ENCODE measurements at regions not wholly inside any gene's neighbourhood (a gene's known extent, or its start where the extent isn't known, plus 50 kb on each side); places are given as distances from the start of the nearest gene placed in this dataset.

DNA sequence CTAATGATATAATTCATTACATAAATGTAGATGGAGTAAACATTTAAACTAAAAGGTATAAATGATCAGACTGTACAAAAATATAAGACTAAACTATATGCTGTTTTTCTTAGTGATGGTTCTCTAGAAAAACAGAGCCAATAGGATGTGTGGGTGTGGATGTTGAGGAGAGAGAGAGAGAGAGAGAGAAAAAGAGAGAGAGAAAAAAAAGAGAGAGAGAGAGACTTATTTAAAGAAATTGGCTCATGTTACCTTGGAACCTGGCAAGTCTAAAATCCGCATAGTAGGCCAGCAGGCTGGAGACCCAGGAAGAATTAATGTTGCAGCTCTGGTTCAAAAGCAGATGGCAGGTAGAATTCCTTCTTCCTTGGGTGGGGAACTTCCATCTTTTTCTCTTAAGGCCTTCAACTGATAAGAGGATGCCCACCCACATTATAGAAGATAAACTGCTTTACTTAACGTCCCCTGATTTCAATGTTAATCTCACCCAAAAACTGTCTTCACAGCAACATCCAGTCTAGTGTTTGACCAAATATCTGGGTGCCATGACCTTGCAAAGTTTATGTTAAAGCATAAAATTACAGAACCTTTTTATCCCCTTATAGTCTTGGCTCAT, 74.3 kb upstream of the KCNJ15 start:
- Histone ChIP-seq H3K27me3 (ENCODE audit: insufficient read depth, low read depth) (no peaks in the 10 kb centered on the region), H3K9ac (no peak overlapping the region), H3K4me2 (no peak overlapping the region), H4K20me1 (ENCODE audit: insufficient read depth) (no peaks in the 10 kb centered on the region), H3K79me2 (ENCODE audit: insufficient read depth, low read depth) (no peaks in the 10 kb centered on the region), H3K27ac (no peak overlapping the region), H3K4me3 (IDR thresholded peaks at IDR 0.05; ENCODE audit: insufficient read depth, low read depth, low read length) (no peak overlapping the region), H3K36me3 (ENCODE audit: insufficient read depth) (no peaks in the 10 kb centered on the region), H3K4me1 (ENCODE audit: low read depth, poor library complexity, severe bottlenecking) (no peaks in the 10 kb centered on the region), H2AFZ (ENCODE audit: low read depth) (no peak overlapping the region)
- TF ChIP-seq, protein P1, sequence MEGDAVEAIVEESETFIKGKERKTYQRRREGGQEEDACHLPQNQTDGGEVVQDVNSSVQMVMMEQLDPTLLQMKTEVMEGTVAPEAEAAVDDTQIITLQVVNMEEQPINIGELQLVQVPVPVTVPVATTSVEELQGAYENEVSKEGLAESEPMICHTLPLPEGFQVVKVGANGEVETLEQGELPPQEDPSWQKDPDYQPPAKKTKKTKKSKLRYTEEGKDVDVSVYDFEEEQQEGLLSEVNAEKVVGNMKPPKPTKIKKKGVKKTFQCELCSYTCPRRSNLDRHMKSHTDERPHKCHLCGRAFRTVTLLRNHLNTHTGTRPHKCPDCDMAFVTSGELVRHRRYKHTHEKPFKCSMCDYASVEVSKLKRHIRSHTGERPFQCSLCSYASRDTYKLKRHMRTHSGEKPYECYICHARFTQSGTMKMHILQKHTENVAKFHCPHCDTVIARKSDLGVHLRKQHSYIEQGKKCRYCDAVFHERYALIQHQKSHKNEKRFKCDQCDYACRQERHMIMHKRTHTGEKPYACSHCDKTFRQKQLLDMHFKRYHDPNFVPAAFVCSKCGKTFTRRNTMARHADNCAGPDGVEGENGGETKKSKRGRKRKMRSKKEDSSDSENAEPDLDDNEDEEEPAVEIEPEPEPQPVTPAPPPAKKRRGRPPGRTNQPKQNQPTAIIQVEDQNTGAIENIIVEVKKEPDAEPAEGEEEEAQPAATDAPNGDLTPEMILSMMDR (conservative IDR thresholded peaks at IDR 0.05; ENCODE audit: low read depth, low read length) = no peak

DNA sequence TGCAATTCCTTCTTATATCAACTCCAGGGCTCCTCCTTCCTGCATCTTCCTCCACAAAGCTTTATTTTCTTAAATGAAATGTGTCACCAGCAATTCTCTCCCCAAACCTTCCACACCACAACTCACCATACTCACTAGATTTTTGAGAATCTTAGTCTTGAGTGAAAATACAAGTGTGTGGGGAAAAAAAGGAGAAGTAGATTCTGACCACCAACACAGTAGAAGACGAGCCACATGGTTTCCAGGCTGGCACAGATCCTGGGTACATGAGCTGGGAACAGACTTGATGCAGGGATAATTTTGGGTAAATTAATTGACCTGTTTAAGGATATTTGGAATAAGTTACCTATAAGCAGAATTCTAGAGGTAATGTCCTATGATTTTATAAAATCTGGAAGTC, 72.8 kb upstream of the KCNJ15 start:
- no peak overlapping the region for H3K4me3 ChIP-seq (IDR thresholded peaks at IDR 0.05; ENCODE audit: insufficient read depth, low read depth, low read length)
- TF ChIP-seq, protein P1 (conservative IDR thresholded peaks at IDR 0.05; ENCODE audit: low read depth, low read length) = no peak
- H3K36me3 ChIP-seq (ENCODE audit: insufficient read depth) = no peaks in the 10 kb centered on the region
- H3K79me2 ChIP-seq (ENCODE audit: insufficient read depth, low read depth) = no peaks in the 10 kb centered on the region
- no peaks in the 10 kb centered on the region for H4K20me1 ChIP-seq (ENCODE audit: insufficient read depth)
- H2AFZ ChIP-seq (ENCODE audit: low read depth) = no peak overlapping the region
- H3K27ac ChIP-seq = no peak overlapping the region
- no peaks in the 10 kb centered on the region for H3K27me3 ChIP-seq (ENCODE audit: insufficient read depth, low read depth)
- no peaks in the 10 kb centered on the region for H3K4me1 ChIP-seq (ENCODE audit: low read depth, poor library complexity, severe bottlenecking)
- no peak overlapping the region for H3K4me2 ChIP-seq
- no peak overlapping the region for H3K9ac ChIP-seq

DNA sequence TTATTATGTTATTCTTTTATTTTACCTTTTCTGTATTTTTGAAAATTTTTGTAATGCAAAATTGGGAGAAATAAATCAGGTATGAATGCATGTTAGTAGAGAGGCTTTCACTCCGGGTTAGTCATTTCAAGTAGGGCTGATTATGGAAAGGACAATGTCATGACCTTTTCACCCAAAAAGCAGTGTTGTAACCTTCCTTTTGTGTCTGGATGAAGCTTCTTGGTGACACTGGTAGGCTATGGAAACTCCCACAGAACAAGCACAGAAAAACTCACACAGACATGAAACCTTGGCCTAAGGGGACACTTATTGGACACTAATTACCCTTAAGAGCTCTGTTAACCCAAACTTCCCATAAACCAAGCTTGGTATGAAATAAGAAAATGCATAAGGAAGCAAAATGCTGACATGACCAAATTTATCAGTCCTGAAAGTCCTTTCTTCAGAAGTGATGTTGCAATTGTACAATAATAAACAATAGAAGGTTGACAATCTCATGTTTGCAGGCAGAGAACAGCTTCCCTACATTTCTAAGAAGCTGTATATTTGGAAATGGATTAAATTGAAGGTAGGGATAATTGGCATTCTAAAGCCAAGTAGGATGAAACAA, 70.0 kb upstream of the KCNJ15 start:
- Histone ChIP-seq H3K79me2 (ENCODE audit: insufficient read depth, low read depth) (no peaks in the 10 kb centered on the region), H3K9ac (no peak overlapping the region), H3K4me3 (IDR thresholded peaks at IDR 0.05; ENCODE audit: insufficient read depth, low read depth, low read length) (no peak overlapping the region), H3K4me1 (ENCODE audit: low read depth, poor library complexity, severe bottlenecking) (no peaks in the 10 kb centered on the region), H3K4me2 (no peak overlapping the region), H2AFZ (ENCODE audit: low read depth) (no peak overlapping the region), H3K27ac (no peak overlapping the region), H4K20me1 (ENCODE audit: insufficient read depth) (no peaks in the 10 kb centered on the region), H3K36me3 (ENCODE audit: insufficient read depth) (no peaks in the 10 kb centered on the region), H3K27me3 (ENCODE audit: insufficient read depth, low read depth) (no peaks in the 10 kb centered on the region)
- TF ChIP-seq, protein P1 (conservative IDR thresholded peaks at IDR 0.05; ENCODE audit: low read depth, low read length) = no peak

DNA sequence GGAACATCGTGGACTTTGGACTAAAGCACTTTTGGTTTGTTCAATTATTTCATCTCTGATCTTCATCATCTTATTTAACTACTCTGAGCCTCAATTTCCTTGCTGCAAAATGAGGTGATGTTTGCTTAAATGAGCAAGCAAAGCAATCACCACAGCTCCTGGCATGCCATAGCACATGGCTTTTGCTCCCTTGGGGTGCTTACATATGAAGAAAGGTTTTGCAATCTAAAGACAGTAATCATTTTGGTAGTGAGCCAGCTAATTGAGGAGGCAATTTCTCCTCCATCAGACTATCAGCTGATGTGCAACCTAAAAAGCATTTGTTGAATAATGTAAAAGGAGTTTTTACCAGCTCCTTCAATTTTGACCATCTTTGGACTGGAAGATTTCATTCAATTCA, 68.8 kb upstream of the KCNJ15 start:
- H3K4me2 ChIP-seq = no peak overlapping the region
- H3K36me3 ChIP-seq (ENCODE audit: insufficient read depth) = no peaks in the 10 kb centered on the region
- H3K27ac ChIP-seq = no peak overlapping the region
- H3K4me3 ChIP-seq (IDR thresholded peaks at IDR 0.05; ENCODE audit: insufficient read depth, low read depth, low read length) = no peak overlapping the region
- H3K27me3 ChIP-seq (ENCODE audit: insufficient read depth, low read depth) = no peaks in the 10 kb centered on the region
- H4K20me1 ChIP-seq (ENCODE audit: insufficient read depth) = no peaks in the 10 kb centered on the region
- no peak overlapping the region for H3K9ac ChIP-seq
- no peak overlapping the region for H2AFZ ChIP-seq (ENCODE audit: low read depth)
- TF ChIP-seq, protein P1 (conservative IDR thresholded peaks at IDR 0.05; ENCODE audit: low read depth, low read length) = no peak
- no peaks in the 10 kb centered on the region for H3K4me1 ChIP-seq (ENCODE audit: low read depth, poor library complexity, severe bottlenecking)
- no peaks in the 10 kb centered on the region for H3K79me2 ChIP-seq (ENCODE audit: insufficient read depth, low read depth)

Measured in KMS-11 (cell line).